ENCODE measurements at regions not wholly inside any gene's neighbourhood (a gene's known extent, or its start where the extent isn't known, plus 50 kb on each side); places are given as distances from the start of the nearest gene placed in this dataset.

GRCh38 chr2:16911746-16912145 lies 246.1 kb upstream of the CYRIA start:
- Histone ChIP-seq H3K27ac (ENCODE audit: low read depth, low read length) (no peak overlapping the region), H3K36me3 (ENCODE audit: control insufficient read depth in 1 of 2, insufficient read depth in 2 of 2, low read length in 2 of 2) (no peaks in the 10 kb centered on the region), H3K27me3 (ENCODE audit: insufficient read depth, low read length) (no peaks in the 10 kb centered on the region), H4K20me1 (ENCODE audit: insufficient read depth) (no peaks in the 10 kb centered on the region), H3K9me2 (ENCODE audit: insufficient read depth) (no peaks in the 10 kb centered on the region), H3K4me1 (ENCODE audit: control insufficient read depth in 1 of 2, insufficient read depth in 2 of 2, low read length in 2 of 2) (no peaks in the 10 kb centered on the region), H3K9ac (ENCODE audit: low read length) (no peak overlapping the region), H3K4me3 (replicated peaks in 1 of 2; ENCODE audit: low read depth in 1 of 2, low read length in 2 of 2) (no peak overlapping the region), H3K79me2 (ENCODE audit: insufficient read depth, low read length) (no peaks in the 10 kb centered on the region), H2AFZ (ENCODE audit: low read depth, low read length, poor library complexity, severe bottlenecking) (no peak overlapping the region), H3K4me2 (ENCODE audit: low read length) (no peak overlapping the region), H3K9me3 (ENCODE audit: control insufficient read depth in 1 of 2, insufficient read depth in 1 of 2, low read depth in 1 of 2, low read length in 2 of 2) (no peaks in the 10 kb centered on the region)
- POLR2A ChIA-PET, result no interaction called here
- no TSS peak for BruUV-seq (replicated peaks)
- no peak for DNase-seq (ENCODE audit: low read depth, low spot score)
- intact Hi-C loops (cut with micrococcal nuclease), result no loop called here
- CTCF ChIA-PET, result no interaction called here
- RAD21 ChIA-PET (ENCODE audit: low non-redundant PET in 1 of 2, low total read pairs in 2 of 2, uncharacterized antibody in 2 of 2, unreplicated experiment in 2 of 2), result no interaction called here
- ATAC-seq, result no peak
- TF ChIP-seq ZNF274 (IDR thresholded peaks at IDR 0.05; ENCODE audit: low read depth, low read length) (no peak), ZFX (IDR thresholded peaks at IDR 0.05) (no peak), EGR1 (IDR thresholded peaks at IDR 0.05; ENCODE audit: low read depth) (no peak), SP1 (IDR thresholded peaks at IDR 0.05; ENCODE audit: low read depth) (no peak), CBX3 (IDR thresholded peaks at IDR 0.05; ENCODE audit: low read depth) (no peak), CEBPB (IDR thresholded peaks at IDR 0.05; ENCODE audit: low read depth) (no peak), TCF7L2 (IDR thresholded peaks at IDR 0.05; ENCODE audit: borderline replicate concordance, extremely low read depth, insufficient read depth, insufficient read length) (no peak), ELF1 (IDR thresholded peaks at IDR 0.05; ENCODE audit: borderline replicate concordance, low read depth) (no peak), EZH2phosphoT487 (IDR thresholded peaks at IDR 0.05; ENCODE audit: borderline replicate concordance) (no peak), FOSL1 (IDR thresholded peaks at IDR 0.05; ENCODE audit: low read depth) (no peak), YY1 (IDR thresholded peaks at IDR 0.05; ENCODE audit: extremely low read depth, insufficient replicate concordance, low read depth, low read length) (no peak), SIN3A (IDR thresholded peaks at IDR 0.05; ENCODE audit: low read depth) (no peak), JUND (IDR thresholded peaks at IDR 0.05) (no peak), POLR2AphosphoS5 (IDR thresholded peaks at IDR 0.05; ENCODE audit: low read depth, low read length) (no peak)
- TF ChIP-seq, protein P1, sequence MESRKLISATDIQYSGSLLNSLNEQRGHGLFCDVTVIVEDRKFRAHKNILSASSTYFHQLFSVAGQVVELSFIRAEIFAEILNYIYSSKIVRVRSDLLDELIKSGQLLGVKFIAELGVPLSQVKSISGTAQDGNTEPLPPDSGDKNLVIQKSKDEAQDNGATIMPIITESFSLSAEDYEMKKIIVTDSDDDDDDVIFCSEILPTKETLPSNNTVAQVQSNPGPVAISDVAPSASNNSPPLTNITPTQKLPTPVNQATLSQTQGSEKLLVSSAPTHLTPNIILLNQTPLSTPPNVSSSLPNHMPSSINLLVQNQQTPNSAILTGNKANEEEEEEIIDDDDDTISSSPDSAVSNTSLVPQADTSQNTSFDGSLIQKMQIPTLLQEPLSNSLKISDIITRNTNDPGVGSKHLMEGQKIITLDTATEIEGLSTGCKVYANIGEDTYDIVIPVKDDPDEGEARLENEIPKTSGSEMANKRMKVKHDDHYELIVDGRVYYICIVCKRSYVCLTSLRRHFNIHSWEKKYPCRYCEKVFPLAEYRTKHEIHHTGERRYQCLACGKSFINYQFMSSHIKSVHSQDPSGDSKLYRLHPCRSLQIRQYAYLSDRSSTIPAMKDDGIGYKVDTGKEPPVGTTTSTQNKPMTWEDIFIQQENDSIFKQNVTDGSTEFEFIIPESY (IDR thresholded peaks at IDR 0.05; ENCODE audit: extremely low read depth, insufficient replicate concordance, low read length), result no peak
- TF ChIP-seq, protein P2, sequence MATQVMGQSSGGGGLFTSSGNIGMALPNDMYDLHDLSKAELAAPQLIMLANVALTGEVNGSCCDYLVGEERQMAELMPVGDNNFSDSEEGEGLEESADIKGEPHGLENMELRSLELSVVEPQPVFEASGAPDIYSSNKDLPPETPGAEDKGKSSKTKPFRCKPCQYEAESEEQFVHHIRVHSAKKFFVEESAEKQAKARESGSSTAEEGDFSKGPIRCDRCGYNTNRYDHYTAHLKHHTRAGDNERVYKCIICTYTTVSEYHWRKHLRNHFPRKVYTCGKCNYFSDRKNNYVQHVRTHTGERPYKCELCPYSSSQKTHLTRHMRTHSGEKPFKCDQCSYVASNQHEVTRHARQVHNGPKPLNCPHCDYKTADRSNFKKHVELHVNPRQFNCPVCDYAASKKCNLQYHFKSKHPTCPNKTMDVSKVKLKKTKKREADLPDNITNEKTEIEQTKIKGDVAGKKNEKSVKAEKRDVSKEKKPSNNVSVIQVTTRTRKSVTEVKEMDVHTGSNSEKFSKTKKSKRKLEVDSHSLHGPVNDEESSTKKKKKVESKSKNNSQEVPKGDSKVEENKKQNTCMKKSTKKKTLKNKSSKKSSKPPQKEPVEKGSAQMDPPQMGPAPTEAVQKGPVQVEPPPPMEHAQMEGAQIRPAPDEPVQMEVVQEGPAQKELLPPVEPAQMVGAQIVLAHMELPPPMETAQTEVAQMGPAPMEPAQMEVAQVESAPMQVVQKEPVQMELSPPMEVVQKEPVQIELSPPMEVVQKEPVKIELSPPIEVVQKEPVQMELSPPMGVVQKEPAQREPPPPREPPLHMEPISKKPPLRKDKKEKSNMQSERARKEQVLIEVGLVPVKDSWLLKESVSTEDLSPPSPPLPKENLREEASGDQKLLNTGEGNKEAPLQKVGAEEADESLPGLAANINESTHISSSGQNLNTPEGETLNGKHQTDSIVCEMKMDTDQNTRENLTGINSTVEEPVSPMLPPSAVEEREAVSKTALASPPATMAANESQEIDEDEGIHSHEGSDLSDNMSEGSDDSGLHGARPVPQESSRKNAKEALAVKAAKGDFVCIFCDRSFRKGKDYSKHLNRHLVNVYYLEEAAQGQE (IDR thresholded peaks at IDR 0.05; ENCODE audit: low read depth), result no peak

All from HCT116 (cell line).